ENCODE measurements at regions not wholly inside any gene's neighbourhood (a gene's known extent, or its start where the extent isn't known, plus 50 kb on each side); places are given as distances from the start of the nearest gene placed in this dataset.
A peak's percentile ranks its signal among the peaks of the same experiment; 100 is the strongest.

DNA sequence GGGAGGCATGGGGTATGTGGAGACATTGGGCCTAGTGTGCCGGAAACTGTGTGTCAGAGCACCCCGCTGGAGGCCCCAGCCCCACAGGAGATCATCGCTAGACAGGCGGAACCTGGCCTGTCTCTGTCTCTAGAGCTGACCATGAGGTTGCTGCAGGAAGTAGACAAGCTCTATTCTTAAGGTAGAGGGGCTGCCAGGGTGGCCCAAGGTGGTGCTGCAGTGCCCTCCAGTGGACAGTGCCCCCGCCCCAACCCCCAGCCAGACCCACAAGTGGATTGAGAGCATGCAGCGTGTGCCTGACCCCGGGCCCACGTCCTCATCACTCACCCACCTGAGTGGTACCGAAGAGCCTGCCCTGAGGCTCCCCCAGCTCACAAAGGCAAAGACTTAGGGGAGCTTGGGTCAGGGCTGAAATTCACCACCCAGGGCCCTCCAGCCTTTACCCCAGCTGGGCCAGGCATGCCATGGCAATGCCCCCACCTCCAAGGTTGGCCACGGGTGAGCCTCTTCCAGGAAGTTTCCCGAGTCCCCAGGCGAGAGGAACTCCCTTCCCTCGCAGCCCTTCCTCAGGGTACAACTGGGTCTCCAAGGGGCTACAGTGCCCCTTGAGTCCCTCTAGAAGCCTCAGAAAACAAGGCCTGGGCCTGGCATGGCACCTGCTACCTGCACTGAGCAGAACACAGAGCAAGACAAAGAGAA is 155.0 kb downstream of the TTC32 start:
- H3K4me3 ChIP-seq = no peak overlapping the region
- DNase-seq (peak in 1 of 2 donors; percentile 27), ATAC-seq (peak; percentile 47 to 71 (median 60))
- no peaks in the 10 kb centered on the region for H3K9me3 ChIP-seq
- peaks cover 0 to 15% (median 6%) of the 10 kb centered on the region in 9 donors for H3K4me1 ChIP-seq
- intact Hi-C loops (cut with DNase I) = loop anchor here in 1 of 10 donors (10.0 kb wide), 1 partner anchor 392 kb away; the partner anchor contains the start of gene OSR1
- H3K36me3 ChIP-seq = no peaks in the 10 kb centered on the region
- H3K27ac ChIP-seq = peak overlapping the region in 2 of 10 donors; percentile 48 to 63
- 82 to 83% methylated on average over 13 of the region's 13 CpGs for WGBS, 2 donors
- TF ChIP-seq, protein P1, sequence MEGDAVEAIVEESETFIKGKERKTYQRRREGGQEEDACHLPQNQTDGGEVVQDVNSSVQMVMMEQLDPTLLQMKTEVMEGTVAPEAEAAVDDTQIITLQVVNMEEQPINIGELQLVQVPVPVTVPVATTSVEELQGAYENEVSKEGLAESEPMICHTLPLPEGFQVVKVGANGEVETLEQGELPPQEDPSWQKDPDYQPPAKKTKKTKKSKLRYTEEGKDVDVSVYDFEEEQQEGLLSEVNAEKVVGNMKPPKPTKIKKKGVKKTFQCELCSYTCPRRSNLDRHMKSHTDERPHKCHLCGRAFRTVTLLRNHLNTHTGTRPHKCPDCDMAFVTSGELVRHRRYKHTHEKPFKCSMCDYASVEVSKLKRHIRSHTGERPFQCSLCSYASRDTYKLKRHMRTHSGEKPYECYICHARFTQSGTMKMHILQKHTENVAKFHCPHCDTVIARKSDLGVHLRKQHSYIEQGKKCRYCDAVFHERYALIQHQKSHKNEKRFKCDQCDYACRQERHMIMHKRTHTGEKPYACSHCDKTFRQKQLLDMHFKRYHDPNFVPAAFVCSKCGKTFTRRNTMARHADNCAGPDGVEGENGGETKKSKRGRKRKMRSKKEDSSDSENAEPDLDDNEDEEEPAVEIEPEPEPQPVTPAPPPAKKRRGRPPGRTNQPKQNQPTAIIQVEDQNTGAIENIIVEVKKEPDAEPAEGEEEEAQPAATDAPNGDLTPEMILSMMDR (IDR thresholded peaks at IDR 0.05) = peak in 7 of 9 donors; percentile 33 to 49 (median 36)
- no peaks in the 10 kb centered on the region for H3K27me3 ChIP-seq

DNA sequence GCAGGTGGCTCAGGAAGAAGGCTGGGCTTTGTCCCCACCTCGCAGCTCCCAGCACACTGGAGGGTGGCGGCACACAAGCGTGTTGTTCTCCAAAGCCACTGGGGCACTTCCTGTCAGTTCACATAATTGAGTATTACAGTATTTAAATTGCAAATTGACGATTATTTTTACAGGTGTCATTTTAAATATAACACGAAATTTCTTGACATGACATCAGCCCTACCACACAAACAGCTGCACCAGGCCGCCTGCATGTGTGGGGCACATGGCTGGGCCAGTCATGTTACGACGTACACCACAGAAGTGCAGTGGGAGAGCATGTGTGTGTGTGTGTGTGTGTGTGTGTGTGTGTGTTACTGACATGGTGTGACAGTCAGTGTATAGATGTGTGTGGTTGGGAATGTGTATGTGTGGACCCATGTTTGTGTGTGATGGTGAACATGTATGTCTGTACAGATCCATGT is 155.6 kb downstream of the TTC32 start:
- no peak for DNase-seq
- Histone ChIP-seq H3K27me3 (no peaks in the 10 kb centered on the region), H3K36me3 (no peaks in the 10 kb centered on the region), H3K9me3 (peaks cover 0 to under 1% (median 0%) of the 10 kb centered on the region in 11 donors), H3K4me1 (peaks cover 0 to 9% (median 6%) of the 10 kb centered on the region in 9 donors), H3K4me3 (no peak overlapping the region), H3K27ac (no peak overlapping the region)
- TF ChIP-seq, protein P1 (IDR thresholded peaks at IDR 0.05) = no peak
- intact Hi-C loops (cut with DNase I) = loop anchor here in 1 of 10 donors (10.0 kb wide), 1 partner anchor 391 kb away; the partner anchor contains the start of gene OSR1
- peak in 1 of 8 donors; percentile 11 for ATAC-seq
- 86 to 89% methylated on average over 8 of the region's 8 CpGs for WGBS, 2 donors

DNA sequence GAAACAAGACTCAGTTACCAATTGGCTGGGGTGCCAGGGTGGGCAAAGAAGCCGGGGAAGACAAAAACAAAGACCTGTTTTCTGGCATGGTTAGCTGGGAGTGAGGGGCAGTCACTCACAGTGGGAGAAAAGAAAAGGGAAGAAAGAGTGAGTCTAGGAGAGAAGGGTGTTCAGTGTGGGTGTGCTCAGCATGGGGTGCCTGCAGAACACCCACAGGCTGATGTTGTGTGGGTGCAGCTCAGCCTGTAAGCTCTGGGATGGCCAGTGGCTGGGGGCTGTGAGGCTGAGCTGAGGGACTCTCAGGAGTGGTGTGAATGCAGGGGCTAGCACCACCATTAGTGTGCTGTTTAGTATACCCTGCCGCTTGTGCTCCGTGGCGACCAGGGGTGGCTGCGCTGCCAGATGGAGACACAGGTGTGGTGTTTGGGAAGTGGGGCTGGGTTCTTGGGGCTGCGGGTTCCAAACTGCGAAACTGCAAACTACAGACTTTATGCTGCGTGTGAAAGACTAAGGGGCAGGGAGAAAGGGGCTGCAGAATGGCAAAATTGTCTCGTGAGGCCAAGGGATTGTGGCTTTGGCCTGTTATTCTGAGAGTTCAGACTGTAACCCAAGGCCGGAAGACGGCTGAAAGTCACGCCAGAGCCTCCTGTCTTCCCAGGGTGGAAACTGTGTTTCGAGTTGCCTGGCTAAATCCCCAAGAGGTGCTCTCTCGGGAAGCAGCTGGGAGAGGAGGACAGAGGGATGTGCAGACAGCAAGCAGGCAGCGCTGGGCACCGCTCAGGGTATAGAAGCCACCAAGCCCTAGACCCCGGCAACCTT is 156.3 kb downstream of the TTC32 start:
- no peak overlapping the region for H3K4me3 ChIP-seq
- 85 to 89% methylated on average over 17 of the region's 17 CpGs for WGBS, 2 donors
- TF ChIP-seq, protein P1 (IDR thresholded peaks at IDR 0.05) = no peak
- no peak overlapping the region for H3K27ac ChIP-seq
- H3K9me3 ChIP-seq = peaks cover 0 to 6% (median 0%) of the 10 kb centered on the region in 11 donors
- no peaks in the 10 kb centered on the region for H3K36me3 ChIP-seq
- ATAC-seq (no peak), DNase-seq (no peak)
- intact Hi-C loops (cut with DNase I) = loop anchor here in 1 of 10 donors (10.0 kb wide), 1 partner anchor 391 kb away; the partner anchor contains the start of gene OSR1
- no peaks in the 10 kb centered on the region for H3K27me3 ChIP-seq
- H3K4me1 ChIP-seq = peaks cover 0 to 8% (median 6%) of the 10 kb centered on the region in 9 donors
